Stimulated activated CD4-positive, alpha-beta T cell treated with anti-CD3 and anti-CD28 coated beads, Interleukin-15, amount 100 ng/mL, for 1 hour (primary cell): ENCODE measurements at regions not wholly inside any gene's neighbourhood (a gene's known extent, or its start where the extent isn't known, plus 50 kb on each side); places are given as distances from the start of the nearest gene placed in this dataset.

Source experiments
- DNase-seq, 2 donors: peaks; one replicate each; pipeline ENCODE4 v3.0.0-alpha.2; 2020; ENCODE audit warnings: low read depth in 1 of 2, low spot score in 1 of 2

DNA sequence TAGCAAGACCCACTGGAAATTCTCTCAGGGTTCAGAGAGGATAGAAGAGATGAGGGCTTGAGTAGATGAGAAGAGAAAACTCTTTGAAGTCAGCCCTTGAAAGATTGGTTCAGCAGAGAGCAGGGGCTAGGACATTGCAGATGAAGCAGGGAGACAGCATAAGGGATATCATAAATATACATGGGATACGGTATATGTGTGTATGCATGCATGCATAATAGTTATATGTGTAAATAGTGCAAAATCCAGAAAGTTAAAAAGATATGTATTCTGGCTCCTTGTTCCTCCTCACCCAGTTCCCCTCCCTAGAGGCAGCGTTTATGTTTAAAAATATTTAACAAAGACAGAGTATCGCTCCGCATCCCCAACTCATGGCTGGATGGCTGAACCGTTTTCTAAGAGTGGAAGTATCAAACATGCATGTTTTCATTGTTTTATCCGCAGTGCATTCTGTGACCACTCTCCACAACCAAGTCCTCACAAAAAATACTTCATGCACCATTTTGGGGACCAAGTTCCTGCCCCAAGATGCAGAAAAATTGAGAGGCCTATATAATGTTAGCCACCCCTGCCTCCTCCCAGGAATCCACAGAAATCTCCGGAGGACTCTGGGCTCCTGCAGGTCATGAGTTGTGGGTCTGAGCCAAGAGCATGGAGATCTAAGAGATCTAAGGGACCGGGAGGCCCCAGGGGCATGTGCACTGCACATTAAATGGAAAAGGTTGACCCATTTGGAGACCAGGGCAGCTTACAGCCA is 119.5 kb downstream of the MTX3 start:
- DNase-seq: no peak

DNA sequence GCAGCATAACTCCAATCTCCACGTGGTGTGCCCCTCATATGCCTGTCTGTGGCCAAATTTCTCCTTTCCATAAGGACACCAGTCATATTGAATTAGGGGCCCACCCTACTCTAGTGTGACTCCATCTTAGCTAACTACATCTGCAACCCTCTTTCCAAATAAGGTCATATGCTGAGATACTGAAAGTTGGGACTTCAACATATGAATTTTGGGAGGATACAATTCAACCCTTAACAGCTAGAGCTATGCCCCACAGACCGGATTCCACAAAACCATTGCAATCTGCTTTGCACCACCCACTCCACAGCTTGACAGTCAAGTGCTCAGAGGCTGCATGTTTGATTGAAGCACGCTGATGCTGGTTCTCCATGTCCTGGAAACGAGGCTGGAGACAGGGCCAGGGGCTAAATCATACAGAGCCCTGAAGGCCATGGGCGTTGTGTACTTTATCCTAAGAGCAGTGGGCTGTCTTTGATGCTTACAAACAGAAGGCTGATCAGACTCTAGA is 122.8 kb downstream of the MTX3 start:
- DNase-seq: no peak

DNA sequence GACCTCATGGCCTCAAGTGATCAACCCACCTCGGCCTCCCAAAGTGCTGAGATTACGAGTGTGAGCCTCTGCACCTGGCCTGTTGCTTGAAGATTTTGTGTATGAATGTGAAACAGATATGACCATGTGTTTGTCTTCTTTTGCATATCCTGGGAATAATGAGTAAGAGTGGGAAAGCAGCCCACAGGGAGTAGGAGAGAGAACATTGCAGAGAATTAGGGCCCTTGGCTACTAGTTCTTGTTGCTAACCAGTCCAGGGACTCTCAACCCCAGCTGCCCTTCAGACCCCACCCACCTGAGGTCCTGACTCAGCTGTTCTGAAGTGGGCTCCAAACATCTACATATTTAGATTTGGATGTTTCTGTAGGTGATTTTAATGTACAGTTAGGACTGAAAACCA is 125.5 kb downstream of the MTX3 start:
- no peak for DNase-seq

DNA sequence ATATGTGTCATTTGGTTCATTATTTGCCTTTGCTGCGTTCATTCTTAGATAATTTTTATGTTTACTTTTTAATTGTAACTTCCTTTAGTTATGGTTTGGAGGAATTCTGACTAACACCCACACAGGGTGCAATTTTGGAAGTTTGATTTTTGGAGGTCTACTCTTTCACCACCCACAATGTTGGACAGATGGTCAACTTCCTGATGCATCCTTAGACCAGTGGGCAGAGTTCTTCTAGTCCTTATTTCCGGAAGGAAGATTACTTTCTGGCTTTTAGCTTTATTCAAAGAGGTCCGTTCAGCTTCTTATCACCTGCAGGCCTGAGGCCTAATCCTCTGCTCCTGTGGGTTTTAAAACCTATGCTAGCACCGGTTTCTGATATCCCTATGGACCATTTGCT is 126.7 kb downstream of the MTX3 start:
- DNase-seq: no peak

GRCh38 chr5:79859588-79859987 is 131.5 kb downstream of the MTX3 start:
- no peak for DNase-seq

- no peak for DNase-seq
Observed at GRCh38 chr5:79858410-79858723, 132.7 kb downstream of the MTX3 start.

DNA sequence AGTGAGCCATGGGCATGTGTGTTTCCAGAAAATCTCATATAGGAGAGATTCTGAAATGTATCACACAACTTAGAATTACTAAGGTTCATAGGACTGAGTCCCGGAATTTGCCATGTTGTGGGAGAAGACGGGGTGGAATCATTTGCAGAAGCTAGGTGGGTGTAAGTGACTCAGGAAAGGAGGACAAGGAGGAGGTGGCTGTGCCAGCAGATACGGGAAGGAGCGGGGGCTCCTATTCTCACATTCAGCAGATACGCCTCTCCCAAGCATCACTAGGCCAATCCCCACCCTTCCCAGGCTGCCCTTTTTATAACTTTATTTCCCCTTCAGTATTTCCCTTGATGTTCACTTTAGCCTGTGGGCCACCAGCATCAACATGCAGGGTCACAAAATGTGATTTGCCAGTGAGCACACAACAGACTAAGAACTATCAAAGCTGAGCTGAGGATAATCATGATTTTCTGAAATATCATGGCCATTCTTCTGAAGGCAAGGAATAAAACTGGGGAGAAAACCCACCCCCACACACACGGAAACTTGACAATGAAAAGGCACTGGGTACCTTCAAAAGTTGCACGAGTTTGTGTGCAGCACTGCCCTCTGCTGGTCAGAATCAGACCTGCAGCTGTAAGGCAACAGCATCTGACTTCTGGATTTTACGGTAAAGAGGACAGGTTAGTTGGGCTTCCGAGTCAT is 133.2 kb downstream of the MTX3 start:
- DNase-seq: peak; percentile 48 to 71

GRCh38 chr5:79856456-79857055 is 134.5 kb downstream of the MTX3 start:
- no peak for DNase-seq

DNA sequence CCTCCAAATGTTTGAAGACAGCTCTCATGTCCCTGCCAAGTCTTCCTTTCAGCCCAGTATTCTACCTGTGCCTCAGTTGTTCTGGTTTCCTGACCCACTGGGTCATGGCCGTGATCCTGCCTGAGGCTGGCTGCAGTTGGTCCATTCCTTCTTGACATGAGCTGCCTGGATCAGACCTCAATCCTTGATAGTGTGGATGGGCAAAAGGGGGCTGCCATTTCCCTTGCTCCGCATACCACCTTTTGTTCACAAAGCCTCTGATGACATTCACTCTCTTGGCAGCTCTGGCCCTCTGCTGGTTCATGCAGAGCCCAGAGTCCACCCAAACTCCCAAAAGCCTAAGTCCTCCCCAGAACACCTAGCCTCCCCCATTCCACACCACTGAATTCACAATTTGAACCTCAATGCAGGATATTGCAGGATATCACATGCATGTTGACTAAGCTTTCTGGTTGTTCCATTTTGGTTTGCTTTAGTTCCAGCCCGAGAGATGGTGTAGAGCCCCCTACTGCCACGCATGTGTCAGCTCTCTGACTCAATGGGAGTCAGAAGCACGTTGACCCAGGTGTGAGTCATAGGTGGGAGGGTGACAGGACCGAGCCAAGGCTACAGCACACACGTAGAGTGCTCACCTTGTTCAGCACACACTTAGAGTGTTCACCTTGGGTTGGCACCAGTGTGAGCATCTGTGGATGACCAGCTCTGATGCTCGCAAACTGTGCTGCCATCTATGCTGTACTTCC is 137.2 kb downstream of the MTX3 start:
- no peak for DNase-seq

DNA sequence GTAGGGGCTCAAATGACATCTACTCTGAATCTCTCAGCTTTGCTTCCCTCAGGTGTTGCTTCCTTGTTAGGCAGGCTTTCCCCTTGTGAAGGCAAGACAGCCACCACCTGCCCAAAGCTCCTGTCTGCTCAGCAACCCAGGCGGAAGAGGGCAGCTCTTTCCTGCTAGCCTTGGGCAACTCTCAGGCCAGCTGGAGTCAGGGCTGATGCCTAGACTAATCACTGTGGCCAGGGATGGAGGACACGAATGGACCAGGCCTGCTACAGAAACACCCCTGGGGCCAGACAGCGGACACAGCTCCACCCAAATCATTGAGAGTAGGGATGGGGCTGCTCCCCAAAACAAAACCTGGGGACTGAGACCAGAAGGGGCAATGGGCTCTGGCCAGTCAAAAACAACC is 138.0 kb downstream of the MTX3 start:
- no peak for DNase-seq

GRCh38 chr5:79851391-79851863 is 139.6 kb downstream of the MTX3 start:
- no peak for DNase-seq

DNA sequence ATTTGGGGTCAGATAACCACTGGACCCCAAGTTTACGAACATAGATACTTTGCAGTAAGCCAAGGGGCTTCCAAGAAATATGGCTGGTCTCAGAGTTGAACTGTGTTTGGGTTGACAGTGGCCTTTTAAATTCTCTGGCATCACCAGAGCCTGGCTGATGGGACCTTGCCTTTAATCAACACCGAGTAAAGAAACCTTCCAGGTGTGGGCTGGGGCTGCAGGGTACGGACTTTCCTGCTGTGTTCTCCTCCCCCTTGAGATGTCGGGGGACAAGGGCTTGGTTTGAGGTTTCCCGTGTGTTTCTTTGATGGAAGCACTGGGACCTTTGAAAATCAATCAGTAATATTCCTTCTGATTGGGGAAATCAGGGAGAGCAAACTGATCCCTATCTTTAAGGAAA is 140.1 kb downstream of the MTX3 start:
- no peak for DNase-seq

GRCh38 chr5:79850316-79850822 is 140.7 kb downstream of the MTX3 start:
- DNase-seq: no peak

- DNase-seq: no peak
Observed at GRCh38 chr5:79849486-79850315, 141.4 kb downstream of the MTX3 start.
